Activated CD4-positive, alpha-beta memory T cell treated with anti-CD3 and anti-CD28 coated beads for 36 hours (primary cell): ENCODE measurements at regions not wholly inside any gene's neighbourhood (a gene's known extent, or its start where the extent isn't known, plus 50 kb on each side); places are given as distances from the start of the nearest gene placed in this dataset.

ENCODE experiments used
- CTCF ChIA-PET: fragments of 350-600 bp; sonication (Branson Sonifier 250); formaldehyde crosslinking; loops from one replicate; lab custom pipeline; 2021; ENCODE audit warnings: antibody characterized with exemption, inconsistent platforms; lab: Charles Lee
- POLR2A ChIA-PET: fragments of 350-600 bp; sonication (Branson Sonifier 250); formaldehyde crosslinking; loops from one replicate; lab custom pipeline; 2021; ENCODE audit warnings: antibody characterized with exemption; lab: Charles Lee
- DNase-seq: peaks from one replicate; pipeline ENCODE4 v3.0.0-alpha.2; 2020
- H3K27ac Mint-ChIP-seq: one replicate; pipeline ENCODE4 v1.8.0; 2021; ENCODE audit warnings: mixed read lengths
- H3K27me3 Mint-ChIP-seq: one replicate; pipeline ENCODE4 v1.8.0; 2021; ENCODE audit warnings: mixed read lengths
- H3K36me3 Mint-ChIP-seq: one replicate; pipeline ENCODE4 v1.8.0; 2021; ENCODE audit warnings: mixed read lengths
- H3K4me1 Mint-ChIP-seq: one replicate; pipeline ENCODE4 v1.8.0; 2021; ENCODE audit warnings: low read depth, mixed read lengths
- H3K4me3 Mint-ChIP-seq: one replicate; pipeline ENCODE4 v1.8.0; 2021; ENCODE audit warnings: mild to moderate bottlenecking, mixed read lengths
- H3K9me3 Mint-ChIP-seq: one replicate; pipeline ENCODE4 v1.8.0; 2021; ENCODE audit warnings: mixed read lengths
- intact Hi-C: fragments of 100-400 bp; cut with micrococcal nuclease; formaldehyde crosslinking; loops from one replicate; pipeline ENCODE4 v1.15.1; 2023

DNA sequence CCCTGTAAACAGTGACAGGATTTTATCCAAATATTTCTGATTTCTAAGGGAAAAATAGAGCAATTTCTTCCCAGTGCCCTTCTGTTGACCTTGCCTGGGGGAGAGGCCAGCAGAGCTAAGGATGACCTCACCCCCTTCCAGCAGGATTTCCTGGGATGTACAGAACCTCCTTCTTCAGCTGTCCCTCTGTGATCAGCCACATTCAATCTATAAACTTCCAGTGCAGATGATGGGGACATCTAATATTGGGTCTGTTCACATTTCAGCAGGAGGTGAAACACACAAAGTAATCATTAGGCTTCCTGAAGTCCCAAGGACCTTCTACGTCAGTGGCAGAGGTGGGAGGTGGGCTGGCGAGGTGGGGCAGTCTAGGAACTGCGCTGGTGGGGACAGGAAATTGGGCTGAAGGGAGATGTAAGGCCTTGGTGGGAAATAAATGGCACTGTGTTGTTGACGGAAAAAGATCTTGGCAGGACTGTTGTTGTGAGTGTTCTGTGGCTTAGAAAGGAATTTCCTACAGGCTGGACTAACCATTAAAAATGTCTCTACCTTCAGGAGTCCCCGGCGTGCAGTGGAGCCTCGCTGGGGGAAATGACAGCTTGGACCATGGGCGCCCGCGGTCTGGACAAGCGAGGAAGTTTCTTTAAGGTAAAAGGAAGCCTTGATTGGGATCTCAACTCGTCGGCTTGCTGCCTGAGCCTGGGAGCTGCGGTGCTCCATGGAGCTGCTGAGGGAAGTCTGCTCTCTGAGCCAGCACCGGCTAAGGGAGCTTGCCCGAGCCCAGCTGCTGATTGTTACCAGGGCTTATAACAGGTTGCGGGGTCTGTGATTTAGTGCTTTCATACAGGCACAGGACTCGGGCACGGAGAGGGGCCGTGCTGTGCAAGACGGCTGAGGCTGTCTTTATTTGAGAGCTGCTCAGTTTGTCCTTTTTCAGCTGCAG is 127.9 kb upstream of the NAA20 start:
- Mint-ChIP-seq H3K27me3 (peaks cover 15% of the 10 kb centered on the region), H3K4me1 (no peaks in the 10 kb centered on the region), H3K36me3 (no peaks in the 10 kb centered on the region), H3K4me3 (no peak overlapping the region), H3K9me3 (no peaks in the 10 kb centered on the region), H3K27ac (no peak overlapping the region)
- intact Hi-C loops = no loop called here
- no peak for DNase-seq
- ChIA-PET POLR2A (no interaction called here), CTCF (no interaction called here)

GRCh38 chr20:19890445-19891051 is 126.6 kb upstream of the NAA20 start:
- H3K27ac Mint-ChIP-seq = no peak overlapping the region
- intact Hi-C loops = no loop called here
- ChIA-PET CTCF (no interaction called here), POLR2A (no interaction called here)
- no peak overlapping the region for H3K4me3 Mint-ChIP-seq
- no peaks in the 10 kb centered on the region for H3K9me3 Mint-ChIP-seq
- DNase-seq = no peak
- no peaks in the 10 kb centered on the region for H3K4me1 Mint-ChIP-seq
- peaks cover 15% of the 10 kb centered on the region for H3K27me3 Mint-ChIP-seq
- H3K36me3 Mint-ChIP-seq = no peaks in the 10 kb centered on the region

GRCh38 chr20:19893356-19893755 is 123.8 kb upstream of the NAA20 start:
- Mint-ChIP-seq H3K27ac (no peak overlapping the region), H3K4me1 (no peaks in the 10 kb centered on the region), H3K36me3 (no peaks in the 10 kb centered on the region), H3K27me3 (peaks cover 15% of the 10 kb centered on the region), H3K4me3 (no peak overlapping the region), H3K9me3 (peaks cover 2% of the 10 kb centered on the region)
- ChIA-PET CTCF (no interaction called here), POLR2A (no interaction called here)
- intact Hi-C loops = no loop called here
- no peak for DNase-seq

DNA sequence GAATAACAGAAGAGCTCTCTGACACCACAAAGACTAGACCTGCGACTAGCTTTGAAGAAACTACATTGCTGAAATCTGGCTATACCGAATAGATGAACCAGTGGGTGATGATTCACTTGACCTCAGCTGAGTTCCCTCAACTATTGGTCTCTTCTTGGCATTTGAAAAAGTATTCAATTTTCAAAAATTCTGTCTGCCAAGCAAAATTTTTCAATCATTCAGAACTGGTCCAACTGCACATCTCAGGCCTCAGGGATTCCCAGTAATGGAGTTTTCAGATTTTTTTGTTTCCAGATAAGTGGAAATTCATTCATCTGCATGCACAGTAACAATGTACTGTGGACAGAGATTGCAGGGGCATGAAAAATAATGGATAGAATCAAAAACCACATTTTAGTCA is 121.4 kb upstream of the NAA20 start:
- no peaks in the 10 kb centered on the region for H3K36me3 Mint-ChIP-seq

DNA sequence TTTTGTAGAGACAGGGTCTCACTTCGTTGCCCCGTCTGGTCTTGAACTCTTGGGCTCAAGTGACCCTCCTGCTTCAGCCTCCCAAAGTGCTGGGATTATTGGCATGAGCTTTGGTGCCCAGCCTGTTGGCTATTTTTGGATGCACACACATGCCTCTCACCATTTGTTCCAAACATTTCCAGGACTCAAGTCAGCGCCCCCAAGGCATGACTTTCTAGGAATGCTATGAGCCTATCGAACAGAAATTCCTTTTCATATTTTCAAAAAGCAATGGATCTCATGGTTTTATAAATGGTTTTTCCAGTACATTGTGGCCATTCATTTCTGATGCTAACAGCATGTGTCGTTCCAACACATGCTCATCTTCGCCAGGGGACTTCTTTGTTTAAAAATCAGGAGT is 119.3 kb upstream of the NAA20 start:
- no peak overlapping the region for H3K27ac Mint-ChIP-seq
- intact Hi-C loops = no loop called here

More for the DNA sequence above, 121.4 kb upstream of the NAA20 start:
- intact Hi-C loops = no loop called here
- ChIA-PET POLR2A (no interaction called here), CTCF (no interaction called here)
- Mint-ChIP-seq H3K27me3 (peaks cover 13% of the 10 kb centered on the region), H3K4me1 (no peaks in the 10 kb centered on the region), H3K4me3 (no peak overlapping the region), H3K9me3 (peaks cover 13% of the 10 kb centered on the region), H3K27ac (no peak overlapping the region)
- no peak for DNase-seq

DNA sequence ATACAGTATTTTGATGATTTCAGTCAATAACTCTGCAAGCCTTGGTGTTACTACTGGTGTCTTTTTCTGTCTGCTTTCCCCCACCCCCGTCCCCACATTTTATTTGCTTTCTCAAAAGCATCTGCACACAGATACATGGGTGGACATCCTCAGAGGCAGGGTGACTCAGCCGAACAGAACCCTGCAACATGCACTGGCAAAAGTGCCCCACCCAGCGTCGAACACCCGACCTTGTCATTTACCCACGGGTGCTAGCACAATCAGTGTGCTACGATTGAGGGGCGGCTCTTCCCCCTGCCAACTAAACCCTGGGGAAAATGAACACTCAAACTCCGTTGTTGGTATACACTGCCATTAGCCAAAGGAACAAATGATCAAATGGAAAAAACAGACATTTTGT is 115.9 kb upstream of the NAA20 start:
- DNase-seq = no peak
- Mint-ChIP-seq H3K27ac (no peak overlapping the region), H3K9me3 (peaks cover 13% of the 10 kb centered on the region), H3K36me3 (no peaks in the 10 kb centered on the region), H3K4me1 (peaks cover 3% of the 10 kb centered on the region), H3K27me3 (peaks cover 9% of the 10 kb centered on the region), H3K4me3 (no peak overlapping the region)
- ChIA-PET CTCF (no interaction called here), POLR2A (no interaction called here)
- intact Hi-C loops = loop anchor here (10.0 kb wide), 1 partner anchor 94 kb away; no protein-coding TSS in a partner anchor

More for the DNA sequence above, 119.3 kb upstream of the NAA20 start:
- Mint-ChIP-seq H3K36me3 (no peaks in the 10 kb centered on the region), H3K27me3 (peaks cover 12% of the 10 kb centered on the region), H3K4me1 (no peaks in the 10 kb centered on the region), H3K4me3 (no peak overlapping the region), H3K9me3 (peaks cover 13% of the 10 kb centered on the region)
- CTCF ChIA-PET = no interaction called here
- no peak for DNase-seq
- POLR2A ChIA-PET = no interaction called here

- peaks cover 11% of the 10 kb centered on the region for H3K9me3 Mint-ChIP-seq
- POLR2A ChIA-PET = no interaction called here
- no peak overlapping the region for H3K27ac Mint-ChIP-seq
- intact Hi-C loops = loop anchor here (10.0 kb wide), 1 partner anchor 92 kb away; no protein-coding TSS in a partner anchor
- no peaks in the 10 kb centered on the region for H3K36me3 Mint-ChIP-seq
- CTCF ChIA-PET = no interaction called here
- H3K27me3 Mint-ChIP-seq = peaks cover 7% of the 10 kb centered on the region
- no peak overlapping the region for H3K4me3 Mint-ChIP-seq
- H3K4me1 Mint-ChIP-seq = peaks cover 3% of the 10 kb centered on the region
- peak; percentile 27 for DNase-seq
Observed at GRCh38 chr20:19903168-19903811, 113.9 kb upstream of the NAA20 start.

DNA sequence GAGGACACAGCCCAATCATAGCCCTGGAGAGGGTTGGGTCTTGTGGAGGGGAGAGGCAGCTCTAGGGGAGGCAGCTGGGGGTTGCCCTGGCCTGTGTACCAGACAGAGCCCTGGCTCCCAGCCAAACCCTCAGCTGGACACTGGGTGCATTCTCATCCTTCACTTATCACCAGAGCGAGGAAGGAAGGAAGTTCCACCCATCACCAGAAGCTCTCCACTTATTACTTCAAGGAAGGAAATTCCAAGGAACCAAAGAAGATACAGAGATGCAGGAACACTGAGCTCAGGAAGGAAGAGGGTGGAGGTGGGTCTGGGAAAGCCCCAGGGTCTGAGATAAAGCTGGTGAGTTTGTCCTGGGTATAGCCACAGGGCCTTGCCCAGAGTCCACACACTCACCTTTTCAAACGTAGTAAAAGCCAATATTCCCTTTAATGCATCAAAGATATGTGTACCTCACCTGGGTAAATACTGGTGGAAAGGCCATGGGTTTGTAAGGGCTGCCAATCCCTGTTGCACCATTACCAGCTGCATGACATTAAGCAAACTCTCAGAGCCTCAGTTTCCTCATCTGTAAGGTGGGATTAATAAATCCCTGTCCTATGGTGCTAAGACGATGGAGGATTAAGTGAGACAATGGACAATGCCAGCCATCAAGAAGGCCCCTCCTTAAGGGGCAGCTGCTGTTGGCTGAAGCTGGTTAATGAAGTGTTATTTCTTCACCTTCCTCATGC is 109.7 kb upstream of the NAA20 start:
- ChIA-PET CTCF (no interaction called here), POLR2A (no interaction called here)
- no peaks in the 10 kb centered on the region for H3K27me3 Mint-ChIP-seq
- DNase-seq = no peak
- no peaks in the 10 kb centered on the region for H3K9me3 Mint-ChIP-seq
- H3K36me3 Mint-ChIP-seq = no peaks in the 10 kb centered on the region
- no peak overlapping the region for H3K4me3 Mint-ChIP-seq
- H3K27ac Mint-ChIP-seq = no peak overlapping the region
- H3K4me1 Mint-ChIP-seq = peaks cover 3% of the 10 kb centered on the region
- intact Hi-C loops = loop anchor here (10.0 kb wide), 1 partner anchor 87 kb away; no protein-coding TSS in a partner anchor

DNA sequence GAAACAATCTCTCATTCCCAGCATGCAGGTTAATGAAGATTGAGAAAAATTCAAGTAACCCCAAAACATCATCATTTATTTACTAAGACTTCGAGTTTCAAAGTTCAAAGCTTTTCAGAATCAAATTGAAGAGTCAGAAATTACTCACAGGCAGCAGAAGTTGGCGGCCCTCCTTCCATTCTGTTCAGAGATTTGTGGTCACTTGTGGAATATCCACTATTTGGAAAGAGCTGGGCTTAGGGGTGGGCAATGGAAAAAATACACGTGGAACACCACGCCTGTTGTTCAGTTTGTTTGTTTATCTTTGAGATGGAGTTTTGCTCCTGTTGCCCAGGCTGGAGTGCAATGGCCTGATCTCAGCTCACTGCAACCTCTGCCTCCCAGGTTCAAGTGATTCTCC is 108.6 kb upstream of the NAA20 start:
- no peaks in the 10 kb centered on the region for H3K9me3 Mint-ChIP-seq
- intact Hi-C loops = loop anchor here (10.0 kb wide), 1 partner anchor 86 kb away; no protein-coding TSS in a partner anchor
- no peaks in the 10 kb centered on the region for H3K27me3 Mint-ChIP-seq
- no peak overlapping the region for H3K27ac Mint-ChIP-seq
- CTCF ChIA-PET = interaction anchor here (0.7 kb wide), 1 partner anchor 92 kb away, joined by 3 read pairs; no protein-coding TSS in a partner anchor
- DNase-seq = no peak
- H3K4me1 Mint-ChIP-seq = no peaks in the 10 kb centered on the region
- no peaks in the 10 kb centered on the region for H3K36me3 Mint-ChIP-seq
- POLR2A ChIA-PET = no interaction called here
- no peak overlapping the region for H3K4me3 Mint-ChIP-seq

DNA sequence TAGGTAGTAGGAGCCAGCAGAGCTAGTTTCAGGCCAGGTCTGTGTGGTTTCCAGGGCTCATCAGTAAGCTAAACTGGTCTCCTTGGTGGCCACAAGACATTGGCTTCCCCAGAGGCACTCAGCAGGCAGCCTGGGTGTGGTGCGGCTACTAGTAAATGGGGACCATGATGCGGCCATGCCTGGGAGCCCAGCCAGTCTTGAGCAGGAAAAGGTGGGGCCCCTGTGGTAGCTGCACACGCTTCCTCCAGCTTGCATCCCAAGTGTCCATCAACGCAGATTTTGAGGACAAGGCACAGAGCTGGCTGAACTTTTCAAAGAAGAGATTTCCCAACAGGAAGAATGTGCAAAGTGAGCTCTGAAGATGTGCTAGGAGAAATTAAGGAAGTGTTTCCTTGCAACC is 107.4 kb upstream of the NAA20 start:
- intact Hi-C loops = loop anchor here (10.0 kb wide), 1 partner anchor 85 kb away; no protein-coding TSS in a partner anchor
- CTCF ChIA-PET = no interaction called here
- POLR2A ChIA-PET = no interaction called here
- no peaks in the 10 kb centered on the region for H3K4me1 Mint-ChIP-seq
- no peak overlapping the region for H3K27ac Mint-ChIP-seq
- no peak overlapping the region for H3K4me3 Mint-ChIP-seq
- H3K36me3 Mint-ChIP-seq = no peaks in the 10 kb centered on the region
- no peaks in the 10 kb centered on the region for H3K9me3 Mint-ChIP-seq
- no peaks in the 10 kb centered on the region for H3K27me3 Mint-ChIP-seq
- DNase-seq = no peak

DNA sequence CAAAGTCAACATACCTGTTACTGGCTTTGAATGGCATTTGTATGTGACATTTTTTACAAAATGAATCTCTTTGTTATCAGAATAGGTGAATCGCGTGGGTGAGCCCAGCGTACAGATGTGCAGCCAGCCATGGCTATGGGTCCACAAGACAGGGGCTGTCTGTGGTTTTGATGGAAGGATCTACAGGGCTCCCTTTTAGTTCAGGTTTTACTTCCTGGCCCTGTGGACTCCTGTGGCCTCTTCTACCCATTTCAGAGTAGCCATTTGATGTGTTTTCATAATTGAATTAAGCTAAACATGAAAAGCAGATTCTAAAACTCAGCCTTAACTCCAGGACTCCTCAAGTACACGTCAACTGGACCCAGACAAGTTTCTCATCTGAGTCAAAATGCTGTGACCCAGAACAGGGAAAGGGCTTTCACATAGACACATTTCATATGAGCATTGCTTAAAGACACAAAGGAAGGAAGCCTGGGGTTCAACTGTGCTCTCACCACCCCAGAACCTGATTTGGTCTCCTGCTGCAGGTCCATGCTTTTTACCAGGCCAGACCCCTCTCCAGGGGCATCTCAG is 105.3 kb upstream of the NAA20 start:
- intact Hi-C loops = no loop called here

More for the DNA sequence above, 105.3 kb upstream of the NAA20 start:
- Mint-ChIP-seq H3K27me3 (peaks cover 3% of the 10 kb centered on the region), H3K4me1 (no peaks in the 10 kb centered on the region), H3K4me3 (no peak overlapping the region), H3K9me3 (no peaks in the 10 kb centered on the region), H3K27ac (no peak overlapping the region), H3K36me3 (no peaks in the 10 kb centered on the region)
- CTCF ChIA-PET = no interaction called here
- POLR2A ChIA-PET = no interaction called here
- no peak for DNase-seq
